ENCODE measurements at regions not wholly inside any gene's neighbourhood (a gene's known extent, or its start where the extent isn't known, plus 50 kb on each side); places are given as distances from the start of the nearest gene placed in this dataset.
A peak's percentile ranks its signal among the peaks of the same experiment; 100 is the strongest.

DNA sequence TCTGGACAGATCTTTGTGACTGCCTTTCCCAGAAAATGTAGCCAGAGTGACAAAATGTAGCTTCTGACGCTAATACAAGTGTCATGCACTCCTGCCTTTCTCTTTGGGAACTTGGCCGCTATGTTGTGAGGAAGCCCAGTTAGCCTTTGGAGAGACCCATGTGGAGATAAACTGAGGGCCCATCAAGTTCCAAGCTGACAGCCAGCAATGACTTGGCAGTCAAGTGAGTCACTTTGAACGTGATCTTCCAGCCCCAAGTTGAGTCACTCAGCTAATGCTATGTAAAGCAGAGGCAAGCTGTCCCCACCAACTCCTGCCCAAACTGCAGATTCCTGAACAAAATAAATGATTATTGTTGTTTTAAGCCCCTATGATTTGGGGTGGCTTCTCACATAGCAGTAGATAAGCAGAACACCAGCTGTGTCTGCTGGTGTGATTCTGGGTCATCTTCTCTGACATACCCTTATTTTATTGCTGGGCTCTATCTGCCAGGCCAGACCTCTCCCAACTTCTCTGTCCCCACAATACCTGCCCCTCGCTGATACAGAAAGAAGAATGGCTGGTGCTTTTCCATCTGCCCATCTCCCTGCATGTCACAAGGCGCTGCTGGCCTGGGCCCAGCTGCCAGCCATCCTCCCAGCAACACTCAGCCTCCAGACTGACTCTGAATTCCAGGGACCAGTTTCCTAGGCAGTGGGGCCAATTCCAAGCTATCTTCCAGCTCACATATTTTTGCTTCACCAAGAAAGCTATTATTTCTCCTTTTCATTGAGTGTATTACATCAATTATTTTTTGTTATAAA, 274.8 kb downstream of the LRFN2 start:
- DNase-seq (ENCODE audit: low read depth): no peak

- peak; percentile 23 for DNase-seq (ENCODE audit: low read depth)
Measured at GRCh38 chr6:40308533-40309306, 278.4 kb downstream of the LRFN2 start.

GRCh38 chr6:40307712-40308111, 279.5 kb downstream of the LRFN2 start:
- DNase-seq (ENCODE audit: low read depth): no peak

- no peak for DNase-seq (ENCODE audit: low read depth)
Measured at GRCh38 chr6:40302856-40303454, 284.2 kb downstream of the LRFN2 start.

GRCh38 chr6:40299681-40300080, 287.5 kb downstream of the LRFN2 start:
- DNase-seq (ENCODE audit: low read depth): no peak

DNA sequence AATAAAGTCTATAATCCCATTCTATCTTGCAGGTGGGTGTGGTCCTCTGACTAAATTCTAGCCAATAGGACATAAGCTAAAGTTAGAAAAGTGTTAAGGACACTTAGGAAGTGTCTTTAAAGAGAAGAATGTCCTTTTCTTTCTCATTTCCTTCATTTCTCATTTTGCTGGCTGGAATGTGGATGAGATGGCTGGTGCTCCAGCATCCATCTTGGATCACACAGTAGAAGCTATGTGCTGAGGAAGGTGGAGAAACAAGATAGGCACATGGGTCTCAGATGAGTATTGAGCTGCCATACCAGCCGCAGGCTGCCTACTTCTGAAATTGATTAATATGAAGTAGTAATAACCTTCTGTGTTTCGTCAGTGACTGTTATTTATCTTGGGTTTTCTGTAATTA, 289.0 kb downstream of the LRFN2 start:
- DNase-seq (ENCODE audit: low read depth): no peak

GRCh38 chr6:40295251-40295950, 291.8 kb downstream of the LRFN2 start:
- DNase-seq (ENCODE audit: low read depth): peak; percentile 2

GRCh38 chr6:40293460-40294185, 293.5 kb downstream of the LRFN2 start:
- no peak for DNase-seq (ENCODE audit: low read depth)

GRCh38 chr6:40293060-40293459, 294.1 kb downstream of the LRFN2 start:
- DNase-seq (ENCODE audit: low read depth): no peak

DNA sequence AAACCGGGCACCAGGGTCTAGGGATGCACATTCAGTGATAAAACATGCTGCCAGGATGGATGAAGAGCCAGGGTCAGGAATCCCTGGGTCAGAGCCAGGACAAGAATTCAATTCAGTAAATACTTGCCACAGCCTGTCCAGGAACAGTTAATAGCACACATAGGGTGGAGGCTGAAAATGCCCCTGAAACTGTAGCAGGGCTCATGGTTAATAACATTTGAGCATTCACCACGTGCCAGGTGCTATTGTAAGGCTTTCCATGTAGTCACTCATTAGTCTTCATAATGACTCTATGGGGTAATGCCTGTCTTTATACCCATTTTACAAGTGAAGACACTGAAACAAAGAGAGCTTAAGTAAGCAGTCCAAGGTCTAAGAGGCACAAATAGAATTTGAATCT, 296.3 kb downstream of the LRFN2 start:
- DNase-seq (ENCODE audit: low read depth): no peak

DNA sequence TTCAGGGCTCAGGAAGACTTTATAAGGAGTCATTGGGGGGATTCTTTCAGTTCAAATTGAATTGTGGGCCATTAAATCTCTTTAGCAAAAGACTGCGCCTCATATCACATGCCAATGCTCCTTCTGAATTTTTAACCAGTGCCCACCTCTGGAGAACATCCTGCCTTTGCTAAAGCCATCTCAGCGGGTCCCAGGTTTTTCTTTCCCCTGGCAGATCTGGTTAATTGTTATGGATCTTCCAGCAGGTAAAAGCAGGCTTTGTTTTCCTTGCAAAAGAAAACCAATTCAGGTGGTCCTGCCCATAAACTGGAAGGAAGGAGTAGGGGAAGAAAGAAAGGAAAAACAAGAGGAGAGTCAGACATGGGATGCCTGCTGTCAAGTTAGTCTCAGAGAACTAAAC, 298.2 kb downstream of the LRFN2 start:
- no peak for DNase-seq (ENCODE audit: low read depth)

- DNase-seq (ENCODE audit: low read depth): no peak
Measured at GRCh38 chr6:40287296-40287850, 299.8 kb downstream of the LRFN2 start.

DNA sequence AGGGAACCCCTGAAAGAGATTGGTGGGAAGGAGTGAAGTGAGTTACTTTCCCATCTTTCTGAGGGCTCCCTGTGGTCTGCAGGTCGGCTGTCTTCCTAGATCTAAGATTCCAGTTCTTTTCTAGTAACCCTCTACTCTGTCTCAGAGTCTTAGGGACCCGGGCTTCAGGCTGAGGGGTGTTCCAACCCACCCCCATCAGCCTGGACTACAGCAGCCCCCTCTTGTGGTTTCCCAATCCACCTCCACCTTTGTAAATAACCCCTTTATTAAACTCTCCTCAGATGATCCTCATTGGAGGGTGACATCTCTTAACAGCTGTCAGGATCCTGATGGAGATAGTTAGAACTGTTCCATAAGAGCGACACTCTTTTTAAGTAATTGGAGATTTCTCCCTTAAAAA, 300.4 kb downstream of the LRFN2 start:
- DNase-seq (ENCODE audit: low read depth): no peak

- no peak for DNase-seq (ENCODE audit: low read depth)
Measured at GRCh38 chr6:40285996-40286395, 301.2 kb downstream of the LRFN2 start.

DNA sequence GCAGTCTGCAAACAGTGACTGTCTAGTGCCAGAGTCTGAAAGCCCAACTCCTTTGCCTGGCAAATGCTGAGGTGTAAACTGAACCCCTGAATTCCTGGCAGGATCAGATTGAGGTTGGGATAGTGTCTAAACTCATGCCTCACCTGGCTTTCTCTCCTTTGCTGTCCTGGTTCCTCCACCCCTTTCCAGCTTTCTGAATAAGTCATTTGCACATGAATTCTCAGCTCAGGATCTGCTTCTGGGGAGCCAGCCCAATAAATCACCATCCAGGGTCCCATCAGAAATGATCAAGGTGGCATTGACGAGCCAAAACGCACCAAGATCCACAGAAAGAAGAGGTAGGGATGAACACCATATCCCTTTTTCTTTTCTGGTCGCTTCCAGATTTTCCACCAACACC, 301.6 kb downstream of the LRFN2 start:
- DNase-seq (ENCODE audit: low read depth): no peak

GRCh38 chr6:40282986-40283385, 304.2 kb downstream of the LRFN2 start:
- no peak for DNase-seq (ENCODE audit: low read depth)

- no peak for DNase-seq (ENCODE audit: low read depth)
Measured at GRCh38 chr6:40281402-40281801, 305.8 kb downstream of the LRFN2 start.

DNA sequence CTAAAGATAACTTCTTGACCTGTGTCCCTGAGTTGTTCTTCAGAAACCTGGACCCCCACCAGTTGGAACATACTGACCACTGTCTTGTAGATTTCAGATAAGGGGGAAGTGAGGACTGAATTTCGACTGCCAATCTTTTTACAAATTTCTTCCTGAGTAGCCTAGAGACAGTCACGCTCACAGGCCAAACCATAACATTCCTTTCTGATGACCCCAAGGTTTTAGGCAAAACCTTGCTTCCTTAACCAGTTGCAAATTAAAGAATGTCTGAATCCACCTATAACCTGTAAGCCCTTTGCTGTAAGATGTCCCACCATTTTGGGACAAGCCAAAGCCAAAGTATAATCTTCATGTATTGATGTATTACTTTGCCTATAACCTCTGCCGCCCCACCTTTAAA, 306.9 kb downstream of the LRFN2 start:
- no peak for DNase-seq (ENCODE audit: low read depth)

DNA sequence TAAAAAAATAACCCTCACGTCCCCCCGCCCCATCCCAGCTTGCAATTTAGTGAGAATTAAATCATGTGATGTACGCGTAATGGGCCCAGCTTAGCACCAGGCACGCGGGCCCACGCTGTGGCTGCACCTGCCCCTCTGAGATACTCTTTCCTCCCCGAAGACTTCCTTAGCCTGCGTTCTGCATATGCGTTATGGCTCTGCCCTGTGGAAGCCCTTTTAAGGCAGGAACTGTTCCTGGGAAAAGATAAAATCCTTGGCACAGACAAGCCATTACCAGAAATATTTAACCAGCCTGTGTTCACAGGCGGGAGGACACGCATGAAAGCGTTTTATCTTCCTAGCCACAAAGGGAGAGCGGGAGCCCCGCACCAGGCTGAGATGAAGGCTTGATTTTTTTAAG, 311.0 kb downstream of the LRFN2 start:
- DNase-seq (ENCODE audit: low read depth): no peak

DNA sequence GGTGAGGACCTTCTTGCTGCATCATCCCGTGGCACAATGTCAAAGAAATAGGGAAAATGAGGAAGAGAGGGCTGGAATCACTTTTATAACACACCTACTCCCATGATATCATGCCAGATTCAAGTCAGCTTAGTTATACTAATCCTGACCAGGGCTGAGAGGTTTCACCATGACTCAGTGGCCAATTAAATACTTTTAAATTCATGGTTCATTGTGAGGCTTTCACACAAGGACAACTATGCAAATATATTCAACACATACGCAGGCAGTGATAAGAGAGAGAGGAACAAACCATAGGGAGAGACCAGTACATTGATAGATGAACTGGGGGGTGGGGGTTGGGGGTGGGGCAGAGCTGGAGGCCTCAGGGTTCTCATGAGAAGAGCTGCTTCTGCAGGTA, 313.1 kb downstream of the LRFN2 start:
- no peak for DNase-seq (ENCODE audit: low read depth)

DNA sequence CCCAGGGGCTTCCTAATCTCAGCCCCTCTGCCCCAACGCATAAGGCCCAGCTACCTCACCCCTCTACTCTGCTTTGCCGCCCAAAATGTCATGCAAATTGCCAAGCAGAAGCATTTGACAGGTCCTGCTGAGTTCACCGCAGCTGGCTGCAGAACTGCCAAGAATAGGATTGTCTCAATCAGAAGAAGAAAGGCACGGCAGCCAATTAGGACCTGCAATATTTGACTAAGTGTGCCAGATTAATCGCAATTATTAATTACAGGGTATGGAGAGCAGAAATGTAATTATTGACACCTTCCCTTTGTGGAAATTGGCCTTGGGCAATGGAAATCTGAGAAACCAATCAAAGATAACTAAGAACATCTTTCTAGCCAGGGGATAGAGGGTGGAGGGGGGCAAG, 318.6 kb downstream of the LRFN2 start:
- no peak for DNase-seq (ENCODE audit: low read depth)

DNA sequence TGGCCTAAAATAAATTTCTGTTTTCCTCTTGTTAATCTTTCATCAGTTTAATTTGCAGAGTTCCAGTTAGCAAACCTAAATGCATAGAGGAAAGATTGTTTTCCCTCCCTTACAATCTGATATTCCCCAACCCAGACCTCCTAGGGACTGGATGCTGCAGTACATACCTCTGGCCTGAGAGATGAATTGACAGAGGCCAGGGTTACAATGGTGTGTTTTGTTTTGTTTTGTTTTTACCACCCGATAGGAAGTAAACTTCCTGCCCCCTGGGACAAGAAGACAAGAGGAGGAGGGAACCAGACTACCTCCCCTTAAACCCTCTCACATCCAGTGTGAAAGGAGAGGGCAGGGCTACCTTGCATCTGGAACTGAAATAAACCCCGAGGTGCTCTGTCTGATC, 319.0 kb downstream of the LRFN2 start:
- no peak for DNase-seq (ENCODE audit: low read depth)

Data from iris pigment epithelial cell (primary cell).